Hematopoietic multipotent progenitor cell treated with erythropoietin and hydrocortisone succinate and interleukin-3 and kit ligand, for 15 days (in vitro differentiated cells): ENCODE measurements at regions not wholly inside any gene's neighbourhood (a gene's known extent, or its start where the extent isn't known, plus 50 kb on each side); places are given as distances from the start of the nearest gene placed in this dataset.

Experiments used
- DNase-seq: peaks from one replicate; pipeline ENCODE4 v3.0.0-alpha.2; 2015; ENCODE audit warnings: low spot score

DNA sequence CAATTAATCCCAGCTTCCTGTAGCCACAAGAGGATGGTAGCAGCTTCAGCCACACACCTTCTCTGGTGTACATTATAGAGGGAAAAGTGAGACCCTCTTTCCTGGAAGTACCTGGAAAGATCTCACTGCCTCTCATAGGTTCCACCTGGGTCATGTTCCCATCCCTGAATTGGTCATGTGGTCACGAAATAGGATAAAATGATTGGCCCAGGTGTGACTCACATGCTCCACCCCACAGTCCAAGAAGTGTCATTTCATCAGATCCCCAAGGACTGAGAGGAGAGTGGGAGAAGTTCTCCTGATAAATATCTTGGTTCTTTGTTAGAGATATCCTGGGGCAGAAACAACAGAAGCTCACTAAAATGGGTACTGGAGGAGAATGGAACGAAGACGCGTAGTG is 142.4 kb downstream of the QRSL1 start:
- DNase-seq: no peak

GRCh38 chr6:106770663-106771062 is 141.3 kb downstream of the QRSL1 start:
- no peak for DNase-seq

GRCh38 chr6:106770081-106770480 is 140.7 kb downstream of the QRSL1 start:
- DNase-seq: no peak

- no peak for DNase-seq
Measured at GRCh38 chr6:106767271-106767670, 137.9 kb downstream of the QRSL1 start.

DNA sequence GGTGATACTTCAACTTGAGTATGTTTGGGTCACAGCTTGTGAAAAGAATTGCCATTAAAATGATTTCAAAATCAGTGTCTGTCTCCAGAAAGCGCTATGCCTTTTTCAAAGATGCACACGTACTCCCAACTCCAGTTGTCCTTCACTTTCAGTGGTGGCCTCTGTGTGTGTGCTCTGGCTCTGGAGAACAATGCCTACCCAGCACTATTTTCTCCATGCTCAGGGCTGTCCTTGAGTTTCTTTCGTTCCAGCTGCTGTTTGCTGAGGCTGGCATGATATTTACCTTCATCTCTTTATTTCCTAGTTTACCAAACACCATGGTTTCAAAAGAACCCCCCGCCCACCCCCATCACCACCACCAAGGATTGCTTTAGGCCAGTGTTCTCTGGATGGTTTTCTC is 136.8 kb downstream of the QRSL1 start:
- no peak for DNase-seq

DNA sequence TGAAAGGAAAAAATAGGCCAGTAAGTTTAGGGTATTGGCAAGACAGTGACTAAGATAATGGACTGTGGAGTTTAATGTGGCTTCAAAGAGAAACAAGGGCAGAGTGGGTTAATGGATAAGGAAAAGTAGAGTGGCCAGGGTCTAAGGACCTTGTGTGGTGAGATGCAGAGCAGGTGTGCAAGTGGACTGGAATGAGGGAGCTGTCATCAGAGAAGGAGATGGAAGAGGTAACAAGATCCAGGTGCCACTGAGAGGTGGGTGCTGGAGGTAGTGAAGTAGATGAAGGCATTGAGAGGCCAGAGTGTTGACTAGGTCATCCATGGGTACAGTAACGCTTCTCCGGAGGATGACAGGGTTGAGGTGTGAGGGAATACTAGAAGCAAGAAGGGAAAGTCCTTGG is 136.1 kb downstream of the QRSL1 start:
- DNase-seq: no peak

DNA sequence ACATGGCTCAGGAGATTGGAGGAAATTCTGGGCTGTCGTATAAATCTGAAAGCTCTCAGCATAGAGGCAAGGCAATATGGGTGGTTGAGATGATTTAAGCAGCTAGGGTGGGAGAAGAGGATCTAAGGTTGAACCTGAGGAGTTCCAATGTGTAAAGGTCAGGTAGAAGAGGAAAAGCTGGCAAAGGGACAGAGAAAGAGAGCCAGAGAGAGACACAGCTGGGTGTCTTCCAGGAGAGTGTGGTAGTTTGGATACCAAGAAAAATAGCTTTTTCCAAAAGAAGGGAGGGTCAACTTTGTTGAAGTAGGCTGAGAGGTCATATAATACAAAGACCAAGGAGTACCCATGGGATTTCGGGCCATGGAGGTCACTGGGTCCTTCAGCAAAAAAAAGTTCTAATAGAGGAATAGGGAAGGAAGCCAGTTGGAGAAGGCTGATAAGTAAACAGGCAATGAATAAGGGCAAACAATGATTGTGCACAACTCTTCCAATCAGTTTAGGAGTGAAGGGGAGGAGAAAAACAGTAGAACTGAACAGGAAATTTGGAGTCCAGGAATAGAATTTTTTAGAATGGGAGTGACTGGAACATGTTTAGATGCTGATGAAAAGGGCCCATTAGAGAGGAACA is 135.1 kb downstream of the QRSL1 start:
- DNase-seq: no peak

GRCh38 chr6:106763361-106763760 is 134.0 kb downstream of the QRSL1 start:
- no peak for DNase-seq

DNA sequence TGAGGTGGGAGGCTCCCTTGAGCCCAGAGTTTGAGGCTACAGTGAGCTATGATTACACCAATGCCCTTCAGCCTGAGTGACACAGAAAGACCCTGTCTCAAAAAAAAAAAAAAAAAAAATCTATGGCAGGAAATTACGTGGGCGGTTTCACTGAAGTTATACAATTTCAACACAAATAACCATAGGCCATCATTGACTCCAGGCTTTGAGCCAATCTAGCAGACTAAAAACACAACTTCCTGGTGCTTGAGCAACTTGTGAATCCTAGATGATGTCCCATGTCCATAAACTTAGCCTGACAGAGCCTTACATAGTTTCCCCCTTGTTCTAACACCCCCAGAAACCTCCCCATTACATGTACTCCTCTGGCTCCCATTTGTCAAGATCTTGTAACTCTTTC is 131.8 kb downstream of the QRSL1 start:
- no peak for DNase-seq

GRCh38 chr6:106759112-106759511 is 129.7 kb downstream of the QRSL1 start:
- DNase-seq: no peak

GRCh38 chr6:106757722-106758467 is 128.5 kb downstream of the QRSL1 start:
- no peak for DNase-seq

GRCh38 chr6:106757267-106757666 is 127.9 kb downstream of the QRSL1 start:
- DNase-seq: no peak

DNA sequence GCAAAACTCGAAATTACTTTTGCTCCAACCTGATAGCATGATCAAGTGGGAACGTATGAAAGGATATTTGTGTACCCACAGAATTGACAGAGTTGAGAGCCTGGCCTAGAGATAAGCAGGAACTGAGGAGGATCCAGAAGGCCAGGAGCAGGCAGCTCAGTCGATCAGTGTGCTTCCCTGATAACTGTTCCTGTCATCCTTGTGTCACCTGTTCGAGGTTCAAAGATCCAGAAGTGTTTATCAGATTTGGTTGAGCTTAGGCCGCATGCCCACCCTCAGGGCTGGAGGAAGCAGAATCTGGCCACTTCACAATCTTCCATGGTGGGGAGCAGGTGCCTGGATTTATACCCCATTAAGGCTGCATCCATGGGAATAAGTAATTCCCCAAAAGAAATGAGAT is 124.8 kb downstream of the QRSL1 start:
- DNase-seq: no peak

DNA sequence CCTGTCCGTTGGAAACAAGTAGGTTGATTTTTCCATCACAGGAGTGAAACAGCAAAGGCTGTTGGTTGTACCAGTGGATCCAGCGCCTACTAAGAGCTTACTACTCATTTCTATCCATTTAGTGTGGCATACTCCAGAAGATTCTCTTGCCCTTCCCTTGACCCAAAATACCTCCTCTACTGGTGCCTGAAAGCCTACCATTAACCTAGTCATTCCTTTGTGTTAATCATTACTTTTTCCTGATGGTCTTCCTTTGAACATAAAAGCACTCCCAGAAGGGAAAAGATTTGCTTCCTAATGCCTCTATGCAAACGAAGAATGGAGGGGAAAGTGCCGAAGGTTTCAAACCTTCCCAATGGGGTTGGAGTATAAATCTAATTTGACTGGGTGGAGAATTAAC is 123.3 kb downstream of the QRSL1 start:
- DNase-seq: no peak

GRCh38 chr6:106751501-106752252 is 122.3 kb downstream of the QRSL1 start:
- DNase-seq: no peak

GRCh38 chr6:106750946-106751345 is 121.6 kb downstream of the QRSL1 start:
- no peak for DNase-seq

DNA sequence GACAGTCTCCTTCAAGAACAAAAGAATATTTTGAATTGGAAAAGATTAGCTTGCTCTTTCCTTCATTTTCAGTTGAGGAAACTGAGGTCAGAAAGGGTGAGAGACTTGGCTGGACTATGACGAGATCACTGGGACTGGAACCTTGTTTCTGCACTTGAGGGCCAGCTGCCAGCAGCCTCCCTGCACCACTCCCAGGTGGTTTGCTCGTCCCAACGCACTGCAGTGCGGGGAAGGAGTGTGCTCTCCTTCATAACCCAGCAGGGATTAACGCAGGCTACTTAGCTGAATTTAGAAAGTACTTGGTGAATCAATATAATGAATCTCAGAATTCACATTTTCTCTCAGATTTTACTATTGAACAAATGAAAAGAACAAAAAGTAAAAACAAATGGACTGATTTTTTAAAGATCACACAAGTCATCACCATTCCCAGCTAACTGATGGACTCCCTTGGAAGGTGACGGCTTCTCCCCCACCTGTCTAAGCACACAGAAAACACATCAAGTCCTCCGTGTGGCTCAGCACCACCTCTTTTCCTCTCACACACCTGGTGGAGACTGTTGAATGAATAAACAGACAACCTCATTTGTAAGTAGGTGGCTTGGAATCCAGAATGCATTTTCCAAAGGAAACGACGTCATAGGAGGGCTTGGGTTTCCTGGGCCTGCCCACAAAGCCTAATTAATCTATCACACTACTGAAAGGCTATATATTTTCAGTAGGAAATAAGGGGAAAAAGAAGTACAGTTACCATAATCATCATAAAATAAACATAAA is 121.0 kb downstream of the QRSL1 start:
- DNase-seq: no peak

DNA sequence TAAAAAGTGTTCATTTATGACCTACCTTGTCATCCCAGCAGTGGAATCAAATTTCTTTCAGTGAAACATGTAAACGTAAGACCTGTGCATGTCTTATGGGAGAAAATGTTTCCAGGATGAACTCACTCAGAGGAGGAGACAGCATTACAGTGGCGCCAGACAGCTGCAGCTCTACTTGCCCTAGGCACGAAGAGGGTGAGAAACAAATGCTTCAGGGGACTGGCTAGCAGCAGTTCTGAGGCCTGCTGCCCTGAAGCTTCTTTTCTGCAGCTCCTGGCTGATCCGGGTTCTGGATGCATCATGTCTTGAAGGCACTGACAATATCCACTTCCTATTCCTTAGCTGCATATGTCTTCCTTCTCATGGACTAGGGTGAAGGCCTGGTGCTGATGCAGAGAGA is 120.2 kb downstream of the QRSL1 start:
- no peak for DNase-seq

- no peak for DNase-seq
Measured at GRCh38 chr6:106748547-106749207, 119.3 kb downstream of the QRSL1 start.

GRCh38 chr6:106747139-106747538 is 117.8 kb downstream of the QRSL1 start:
- DNase-seq: no peak

DNA sequence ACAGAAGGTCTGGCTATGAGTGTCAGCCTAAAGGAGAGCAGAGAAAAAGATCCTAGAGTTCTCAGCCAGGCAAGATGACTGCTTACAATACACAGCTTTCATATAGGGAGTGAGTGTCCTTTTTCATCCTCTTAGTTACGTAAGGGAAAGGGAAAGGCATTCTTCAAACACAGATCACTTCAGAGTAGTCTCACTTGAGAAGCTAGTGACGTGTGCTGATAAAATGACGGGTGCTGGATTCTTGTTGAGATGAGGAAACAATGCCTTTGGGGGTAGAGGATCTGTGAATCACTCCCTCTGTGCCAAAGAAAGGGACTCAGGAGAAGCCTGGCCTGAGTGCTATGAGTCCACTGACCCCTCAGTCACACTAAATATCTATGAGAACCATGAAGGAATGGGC is 117.3 kb downstream of the QRSL1 start:
- no peak for DNase-seq
